ENCODE measurements at regions not wholly inside any gene's neighbourhood (a gene's known extent, or its start where the extent isn't known, plus 50 kb on each side); places are given as distances from the start of the nearest gene placed in this dataset.

DNA sequence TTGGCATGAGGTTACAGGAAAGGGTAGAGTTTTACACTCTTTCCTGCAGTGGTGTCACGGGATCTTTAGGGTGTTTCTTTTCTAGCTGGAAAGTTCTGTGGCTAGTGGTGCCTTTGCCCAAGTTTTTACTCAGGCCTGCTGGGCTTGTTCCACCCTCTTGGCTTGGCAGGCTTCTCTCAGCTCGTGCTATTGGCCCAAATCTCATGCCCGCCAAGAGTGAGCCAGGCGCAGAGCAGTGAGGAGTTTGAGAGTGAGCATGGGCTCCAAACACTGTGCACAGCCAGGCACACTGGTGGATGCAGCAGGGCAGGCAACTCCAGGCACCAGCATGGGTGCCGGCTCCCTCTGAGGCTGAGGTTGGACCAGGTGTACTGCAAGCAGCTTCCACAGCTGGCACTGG is 206.5 kb downstream of the SAMD5 start:
- Histone ChIP-seq H3K27ac (ENCODE audit: insufficient read depth, low read length) (no peak overlapping the region), H3K9ac (ENCODE audit: low read depth, low read length) (no peak overlapping the region), H2AK5ac (ENCODE audit: low read depth, low read length) (no peak overlapping the region), H3K4me2 (ENCODE audit: low read depth, low read length) (no peak overlapping the region), H3K9me1 (ENCODE audit: insufficient read depth, low read length) (no peaks in the 10 kb centered on the region), H3K4ac (ENCODE audit: low read depth, low read length) (no peak overlapping the region), H4K5ac (ENCODE audit: low read depth, low read length) (no peak overlapping the region), H2AK9ac (replicated peaks; ENCODE audit: low read depth, low read length, poor library complexity) (no peak overlapping the region), H3K4me3 (ENCODE audit: insufficient read depth, low read depth, low read length) (no peak overlapping the region), H3K18ac (ENCODE audit: low read depth, low read length) (no peak overlapping the region), H4K91ac (ENCODE audit: insufficient read depth, low read depth, low read length) (no peak overlapping the region), H2BK120ac (ENCODE audit: low read depth, low read length) (no peak overlapping the region), H2BK15ac (ENCODE audit: low read depth, low read length) (no peak overlapping the region), H3K9me3 (ENCODE audit: control insufficient read depth, insufficient read depth, low read length) (no peaks in the 10 kb centered on the region), H2AFZ (replicated peaks; ENCODE audit: low read length, poor library complexity) (no peak overlapping the region), H4K8ac (ENCODE audit: low read depth in 2 of 2, low read length in 2 of 2) (no peak overlapping the region), H3K27me3 (ENCODE audit: control insufficient read depth, insufficient read depth, low read length) (no peaks in the 10 kb centered on the region; the same call in none of the 2 replicates), H3K79me1 (ENCODE audit: low read depth in 1 of 2, low read length in 2 of 2) (no peaks in the 10 kb centered on the region), H2BK5ac (ENCODE audit: low read depth, low read length, poor library complexity, severe bottlenecking) (no peak overlapping the region), H3K36me3 (ENCODE audit: control insufficient read depth, insufficient read depth, low read length) (no peaks in the 10 kb centered on the region), H2BK20ac (ENCODE audit: low read depth, low read length) (no peak overlapping the region), H3K23ac (ENCODE audit: low read depth, low read length) (no peak overlapping the region), H3K4me1 (ENCODE audit: control insufficient read depth, insufficient read depth, low read length) (no peaks in the 10 kb centered on the region), H4K20me1 (ENCODE audit: insufficient read depth, low read length) (no peaks in the 10 kb centered on the region), H3K14ac (replicated peaks; ENCODE audit: low read depth, low read length) (no peak overlapping the region), H3K56ac (ENCODE audit: extremely low read depth, insufficient read depth, low read length) (no peak overlapping the region)
- POLR2A ChIA-PET (ENCODE audit: unreplicated experiment), result no interaction called here
- no TSS peak for BruUV-seq (replicated peaks)
- no peak for DNase-seq
- CTCF ChIA-PET, result no interaction called here
- no peak for ATAC-seq (ENCODE audit: low read depth)
- dilution Hi-C loops (cut with HindIII; ENCODE audit: low sequenced_read_pairs, unreplicated experiment) (no loop called here), intact Hi-C loops (cut with micrococcal nuclease) (no loop called here), in situ Hi-C loops (cut with MboI; ENCODE audit: low sequenced_read_pairs) (no loop called here)
- no peak for TF ChIP-seq SMC3 (IDR thresholded peaks at IDR 0.05; ENCODE audit: low read depth, low read length)
- no peak for TF ChIP-seq RFX5 (IDR thresholded peaks at IDR 0.05; ENCODE audit: low read depth, low read length)
- no peak for TF ChIP-seq RAD21 (IDR thresholded peaks at IDR 0.05; ENCODE audit: low read length)
- 100% methylated on average over 1 of the region's 5 CpGs; no CpG with 5 or more reads in 1 of the 2 experiments for WGBS, 2 experiments (ENCODE audit: extremely low coverage in 2 of 2, insufficient read length in 1 of 2)

All from IMR-90 (cell line).